HUES48 (cell line): ENCODE measurements at regions not wholly inside any gene's neighbourhood (a gene's known extent, or its start where the extent isn't known, plus 50 kb on each side); places are given as distances from the start of the nearest gene placed in this dataset.

Source experiments
- H3K27ac ChIP-seq: one replicate; pipeline ENCODE4 v1.7.0; 2013; ENCODE audit warnings: low read depth, low read length, inconsistent platforms
- H3K27me3 ChIP-seq: 2 replicates; pipeline ENCODE4 v1.6.1; 2013; ENCODE audit warnings: mild to moderate bottlenecking, low read length; ENCODE audit not compliant: control insufficient read depth, insufficient read depth
- H3K36me3 ChIP-seq: 2 replicates; pipeline ENCODE4 v1.6.1; 2013; ENCODE audit warnings: low read length; ENCODE audit not compliant: control insufficient read depth, insufficient read depth
- H3K4me1 ChIP-seq: 2 replicates; pipeline ENCODE4 v1.6.1; 2013; ENCODE audit warnings: mild to moderate bottlenecking, low read length; ENCODE audit not compliant: control insufficient read depth, insufficient read depth
- H3K4me3 ChIP-seq: 2 replicates; pipeline ENCODE4 v1.5.1; 2013; ENCODE audit warnings: mild to moderate bottlenecking, low read depth, low read length
- H3K9ac ChIP-seq: 2 replicates; pipeline ENCODE4 v1.6.1; 2013; ENCODE audit warnings: mild to moderate bottlenecking, low read depth, low read length, moderate library complexity
- H3K9me3 ChIP-seq: 2 replicates; pipeline ENCODE4 v1.6.1; 2013; ENCODE audit warnings: low read length; ENCODE audit not compliant: control insufficient read depth, insufficient read depth

DNA sequence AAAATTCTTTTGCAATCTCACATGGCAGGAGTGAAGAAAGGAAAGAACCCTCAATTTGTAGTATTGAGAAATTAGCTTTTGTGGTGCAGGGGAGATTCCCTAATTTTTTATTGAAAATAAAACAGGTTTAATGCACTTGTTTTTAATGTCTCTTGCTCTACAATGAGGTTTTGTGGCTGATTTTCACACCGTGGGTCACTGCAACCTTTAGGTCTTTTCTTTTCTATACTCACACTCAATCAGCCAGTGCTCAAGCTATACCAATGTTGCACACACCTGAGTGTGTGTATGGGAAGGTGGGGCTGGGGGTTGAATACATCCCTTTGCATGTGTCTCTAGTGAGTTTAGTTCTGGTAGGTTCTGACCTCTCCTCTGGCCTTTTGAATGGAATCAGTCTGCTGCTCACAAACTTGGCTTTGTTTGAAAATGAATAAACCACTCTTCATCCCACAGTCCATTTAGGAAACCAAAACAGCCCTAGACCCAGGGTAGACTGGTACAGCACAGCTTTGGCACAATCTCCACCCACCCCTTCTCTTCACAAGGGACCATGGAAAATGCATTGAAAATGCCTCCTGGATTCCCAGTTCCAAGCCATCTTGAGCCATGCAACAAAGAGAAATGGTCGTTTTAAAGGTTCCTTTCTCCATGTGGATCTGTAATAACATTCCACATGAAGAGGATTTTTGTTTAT, 411.5 kb downstream of the SFMBT2 start:
- Histone ChIP-seq H3K4me3 (no peak overlapping the region), H3K27me3 (no peaks in the 10 kb centered on the region), H3K9ac (no peak overlapping the region), H3K9me3 (no peaks in the 10 kb centered on the region), H3K27ac (no peak overlapping the region), H3K4me1 (no peaks in the 10 kb centered on the region), H3K36me3 (no peaks in the 10 kb centered on the region)

DNA sequence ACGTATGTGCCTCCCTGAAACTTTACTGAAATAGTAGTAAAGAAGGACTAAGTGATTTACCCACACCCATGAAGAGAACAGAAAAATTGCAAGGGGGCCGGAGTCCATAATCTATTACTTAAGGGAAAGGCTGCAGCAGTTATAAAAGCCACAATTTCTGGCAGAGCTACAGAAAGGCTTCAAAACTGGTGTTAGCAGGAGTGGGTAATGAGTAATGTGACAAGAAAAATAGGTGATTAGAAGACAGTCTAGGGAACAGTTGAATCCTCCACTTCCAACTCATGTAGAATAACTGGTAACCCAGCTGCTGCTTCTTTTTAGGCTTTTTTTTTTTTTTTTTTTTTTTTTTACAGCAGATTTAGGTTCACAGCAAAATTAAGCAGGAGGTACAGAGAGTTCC, 413.3 kb downstream of the SFMBT2 start:
- H3K9ac ChIP-seq = no peak overlapping the region
- H3K4me3 ChIP-seq = no peak overlapping the region
- H3K4me1 ChIP-seq = no peaks in the 10 kb centered on the region
- H3K27me3 ChIP-seq = no peaks in the 10 kb centered on the region
- no peak overlapping the region for H3K27ac ChIP-seq
- no peaks in the 10 kb centered on the region for H3K9me3 ChIP-seq
- no peaks in the 10 kb centered on the region for H3K36me3 ChIP-seq

GRCh38 chr10:6996431-6996830, 414.4 kb downstream of the SFMBT2 start:
- Histone ChIP-seq H3K4me3 (no peak overlapping the region), H3K27ac (no peak overlapping the region), H3K9ac (no peak overlapping the region), H3K4me1 (no peaks in the 10 kb centered on the region), H3K27me3 (no peaks in the 10 kb centered on the region), H3K36me3 (no peaks in the 10 kb centered on the region), H3K9me3 (0 out of 2 replicates have a peak, but pooled peaks cover 2% of the 10 kb centered on the region)

DNA sequence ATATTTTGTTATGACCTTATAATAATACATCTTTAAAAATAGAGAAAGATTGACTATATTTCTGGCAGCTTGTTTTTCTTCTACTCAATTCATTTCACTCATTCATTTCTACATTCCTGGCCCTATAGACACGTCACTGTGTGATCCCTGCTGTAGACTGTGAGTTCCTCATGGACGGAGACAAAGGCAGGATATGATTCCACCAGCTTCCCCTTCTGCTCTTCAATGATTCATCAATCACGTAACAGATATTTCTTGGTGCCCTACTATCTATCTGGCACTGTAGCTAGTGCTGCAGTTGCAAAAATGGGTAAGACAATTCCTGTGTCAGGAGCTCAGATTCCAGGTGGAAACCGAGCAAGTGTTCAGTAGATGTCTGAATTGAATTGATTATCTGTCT, 415.0 kb downstream of the SFMBT2 start:
- Histone ChIP-seq H3K36me3 (no peaks in the 10 kb centered on the region), H3K4me3 (no peak overlapping the region), H3K27me3 (no peaks in the 10 kb centered on the region), H3K4me1 (no peaks in the 10 kb centered on the region), H3K27ac (no peak overlapping the region), H3K9me3 (peaks cover 7% of the 10 kb centered on the region; the same call in 1 of the 2 replicates), H3K9ac (no peak overlapping the region)

GRCh38 chr10:6995341-6995740, 415.3 kb upstream of the PRKCQ start:
- H3K9ac ChIP-seq = no peak overlapping the region
- peaks cover 7% of the 10 kb centered on the region; the same call in 1 of the 2 replicates for H3K9me3 ChIP-seq
- no peaks in the 10 kb centered on the region for H3K4me1 ChIP-seq
- H3K4me3 ChIP-seq = no peak overlapping the region
- no peaks in the 10 kb centered on the region for H3K36me3 ChIP-seq
- H3K27ac ChIP-seq = no peak overlapping the region
- no peaks in the 10 kb centered on the region for H3K27me3 ChIP-seq

DNA sequence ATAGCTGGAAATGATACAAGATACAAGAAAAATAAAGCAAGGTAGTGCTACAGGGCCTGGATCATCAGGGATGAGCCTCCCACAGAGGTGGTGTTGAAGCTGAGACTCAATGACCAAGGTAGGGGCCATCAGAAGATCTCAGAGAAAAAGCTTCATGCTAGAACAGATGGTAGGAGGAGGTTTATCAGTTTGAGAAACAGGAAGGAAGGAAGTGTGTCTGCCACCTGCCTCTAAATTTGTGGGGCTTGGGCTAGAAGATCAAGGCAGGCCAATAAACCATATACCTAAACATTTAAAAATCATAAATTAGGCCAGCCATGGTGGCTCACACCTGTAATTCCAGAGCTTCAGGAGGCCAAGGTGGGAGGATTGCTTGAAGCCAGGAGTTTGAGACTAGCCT, 410.8 kb upstream of the PRKCQ start:
- H3K9ac ChIP-seq = no peak overlapping the region
- H3K9me3 ChIP-seq = peaks cover 7% of the 10 kb centered on the region; the same call in 1 of the 2 replicates
- H3K36me3 ChIP-seq = no peaks in the 10 kb centered on the region
- no peaks in the 10 kb centered on the region for H3K4me1 ChIP-seq
- no peaks in the 10 kb centered on the region for H3K27me3 ChIP-seq
- H3K4me3 ChIP-seq = no peak overlapping the region
- no peak overlapping the region for H3K27ac ChIP-seq

GRCh38 chr10:6988654-6989053, 408.6 kb upstream of the PRKCQ start:
- H3K9ac ChIP-seq = no peak overlapping the region
- peaks cover 7% of the 10 kb centered on the region; the same call in 1 of the 2 replicates for H3K9me3 ChIP-seq
- no peaks in the 10 kb centered on the region for H3K27me3 ChIP-seq
- H3K27ac ChIP-seq = no peak overlapping the region
- H3K4me3 ChIP-seq = no peak overlapping the region
- no peaks in the 10 kb centered on the region for H3K4me1 ChIP-seq
- H3K36me3 ChIP-seq = no peaks in the 10 kb centered on the region

- Histone ChIP-seq H3K4me3 (no peak overlapping the region), H3K4me1 (no peaks in the 10 kb centered on the region), H3K27me3 (no peaks in the 10 kb centered on the region), H3K9ac (no peak overlapping the region), H3K27ac (no peak overlapping the region), H3K9me3 (peaks cover 7% of the 10 kb centered on the region; the same call in 1 of the 2 replicates), H3K36me3 (no peaks in the 10 kb centered on the region)
Measured at GRCh38 chr10:6987536-6987945, 407.5 kb upstream of the PRKCQ start.

DNA sequence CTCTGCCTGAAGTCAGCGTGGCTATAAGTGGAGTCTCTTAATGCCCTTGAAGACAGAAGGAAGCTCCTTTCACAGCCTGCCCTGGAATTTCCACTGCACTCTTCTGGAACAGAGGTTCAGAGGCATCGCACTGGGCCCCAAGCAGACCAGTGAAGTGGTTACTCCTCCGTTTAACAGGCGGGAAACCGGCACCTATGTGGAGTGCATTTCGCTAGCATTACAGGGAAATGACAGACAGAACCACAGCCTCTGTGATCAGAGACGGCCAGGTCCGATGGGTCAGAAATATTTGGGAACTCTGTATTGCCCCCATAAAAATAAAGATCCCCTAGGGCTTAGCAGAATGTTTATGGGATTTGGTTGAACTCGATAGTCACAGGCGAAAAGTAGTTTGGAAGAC, 406.9 kb upstream of the PRKCQ start:
- H3K36me3 ChIP-seq = no peaks in the 10 kb centered on the region
- no peak overlapping the region for H3K9ac ChIP-seq
- no peaks in the 10 kb centered on the region for H3K27me3 ChIP-seq
- H3K4me1 ChIP-seq = no peaks in the 10 kb centered on the region
- peaks cover 7% of the 10 kb centered on the region; the same call in 1 of the 2 replicates for H3K9me3 ChIP-seq
- no peak overlapping the region for H3K4me3 ChIP-seq
- H3K27ac ChIP-seq = no peak overlapping the region

- H3K4me3 ChIP-seq = no peak overlapping the region
- no peaks in the 10 kb centered on the region; the same call in 1 of the 2 replicates for H3K9me3 ChIP-seq
- no peaks in the 10 kb centered on the region for H3K4me1 ChIP-seq
- H3K36me3 ChIP-seq = no peaks in the 10 kb centered on the region
- no peaks in the 10 kb centered on the region for H3K27me3 ChIP-seq
- H3K27ac ChIP-seq = no peak overlapping the region
- H3K9ac ChIP-seq = no peak overlapping the region
Measured at GRCh38 chr10:6985644-6986043, 405.6 kb upstream of the PRKCQ start.

DNA sequence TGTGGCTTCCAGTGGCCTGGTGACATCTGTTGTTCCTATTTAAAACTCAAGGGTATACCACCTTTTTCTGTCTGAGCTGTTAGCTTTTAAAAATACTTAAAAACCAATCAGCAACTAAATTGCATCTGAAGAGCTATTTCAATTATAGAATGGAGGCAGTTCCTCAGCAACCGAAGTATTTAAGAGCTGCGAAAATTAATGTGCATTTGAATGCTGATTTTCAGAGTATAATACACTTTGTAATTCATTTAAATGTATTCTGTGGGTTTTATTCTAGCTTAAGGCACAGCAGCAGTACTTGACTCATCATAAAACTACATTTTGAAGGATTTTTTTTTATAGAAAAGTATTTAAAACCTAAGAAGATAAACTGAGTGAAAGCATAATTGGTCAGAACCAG, 404.9 kb upstream of the PRKCQ start:
- H3K4me1 ChIP-seq = no peaks in the 10 kb centered on the region
- no peak overlapping the region for H3K4me3 ChIP-seq
- no peaks in the 10 kb centered on the region for H3K36me3 ChIP-seq
- no peaks in the 10 kb centered on the region for H3K27me3 ChIP-seq
- no peak overlapping the region for H3K27ac ChIP-seq
- H3K9me3 ChIP-seq = no peaks in the 10 kb centered on the region; the same call in 1 of the 2 replicates
- H3K9ac ChIP-seq = no peak overlapping the region
